ENCODE measurements at regions not wholly inside any gene's neighbourhood (a gene's known extent, or its start where the extent isn't known, plus 50 kb on each side); places are given as distances from the start of the nearest gene placed in this dataset.

DNA sequence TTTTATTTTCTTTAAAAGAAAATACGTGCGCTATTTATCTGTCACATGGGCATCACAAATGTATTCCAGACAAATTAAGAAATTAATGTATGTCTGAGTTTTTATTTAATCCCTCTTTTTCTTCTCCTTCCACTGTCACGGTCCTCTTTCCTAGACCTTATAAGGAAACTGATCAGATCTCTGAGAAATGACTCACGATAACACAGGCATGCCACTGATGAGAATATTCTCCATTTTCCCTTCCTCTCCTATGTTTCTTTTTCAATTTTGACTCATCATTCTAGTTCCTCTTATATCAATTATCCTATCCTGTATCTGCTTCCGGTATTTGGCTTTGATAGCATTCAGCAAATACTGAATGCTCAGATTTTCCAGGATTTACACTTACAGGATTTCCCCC, 121.8 kb downstream of the DSC3 start:
- TF ChIP-seq, protein P1, sequence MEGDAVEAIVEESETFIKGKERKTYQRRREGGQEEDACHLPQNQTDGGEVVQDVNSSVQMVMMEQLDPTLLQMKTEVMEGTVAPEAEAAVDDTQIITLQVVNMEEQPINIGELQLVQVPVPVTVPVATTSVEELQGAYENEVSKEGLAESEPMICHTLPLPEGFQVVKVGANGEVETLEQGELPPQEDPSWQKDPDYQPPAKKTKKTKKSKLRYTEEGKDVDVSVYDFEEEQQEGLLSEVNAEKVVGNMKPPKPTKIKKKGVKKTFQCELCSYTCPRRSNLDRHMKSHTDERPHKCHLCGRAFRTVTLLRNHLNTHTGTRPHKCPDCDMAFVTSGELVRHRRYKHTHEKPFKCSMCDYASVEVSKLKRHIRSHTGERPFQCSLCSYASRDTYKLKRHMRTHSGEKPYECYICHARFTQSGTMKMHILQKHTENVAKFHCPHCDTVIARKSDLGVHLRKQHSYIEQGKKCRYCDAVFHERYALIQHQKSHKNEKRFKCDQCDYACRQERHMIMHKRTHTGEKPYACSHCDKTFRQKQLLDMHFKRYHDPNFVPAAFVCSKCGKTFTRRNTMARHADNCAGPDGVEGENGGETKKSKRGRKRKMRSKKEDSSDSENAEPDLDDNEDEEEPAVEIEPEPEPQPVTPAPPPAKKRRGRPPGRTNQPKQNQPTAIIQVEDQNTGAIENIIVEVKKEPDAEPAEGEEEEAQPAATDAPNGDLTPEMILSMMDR (IDR thresholded peaks at IDR 0.05), result no peak
- no peak for TF ChIP-seq NFE2L2 (conservative IDR thresholded peaks at IDR 0.05; ENCODE audit: low read length)
